ENCODE measurements at regions not wholly inside any gene's neighbourhood (a gene's known extent, or its start where the extent isn't known, plus 50 kb on each side); places are given as distances from the start of the nearest gene placed in this dataset.

DNA sequence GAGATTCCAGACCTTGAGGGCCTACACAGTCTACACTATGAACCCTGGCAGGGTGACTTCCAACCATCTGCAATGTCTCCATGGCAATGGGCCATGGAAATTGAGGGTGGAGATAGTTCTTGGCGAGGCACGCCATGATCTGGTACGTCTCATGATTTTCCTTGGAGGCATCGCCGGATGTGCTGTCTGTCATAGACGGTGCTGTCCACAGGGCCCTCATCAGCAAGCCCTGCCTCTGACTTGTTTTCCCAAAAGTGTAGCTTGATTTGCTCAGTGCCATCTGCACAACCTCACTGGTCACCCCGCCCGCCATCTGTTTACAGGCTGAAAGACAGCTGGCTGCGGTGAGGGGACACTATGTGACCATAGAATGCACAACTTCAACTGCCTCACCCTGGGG lies 73.5 kb downstream of the BOD1 start:
- Histone ChIP-seq H3K27ac (ENCODE audit: low read depth in 1 of 3, low read length in 2 of 3) (no peak overlapping the region), H3K4me3 (ENCODE audit: low read depth in 1 of 3, low read length in 3 of 3) (no peak overlapping the region), H3K27me3 (ENCODE audit: control insufficient read depth in 3 of 3, insufficient read depth in 3 of 3, low read length in 3 of 3) (no peaks in the 10 kb centered on the region), H3K9me3 (ENCODE audit: control insufficient read depth in 2 of 2, insufficient read depth in 1 of 2, low read depth in 1 of 2, low read length in 1 of 2) (no peaks in the 10 kb centered on the region), H3K36me3 (ENCODE audit: control insufficient read depth in 3 of 3, insufficient read depth in 2 of 3, low read depth in 1 of 3, low read length in 3 of 3) (no peaks in the 10 kb centered on the region), H3K4me1 (ENCODE audit: control insufficient read depth in 3 of 3, insufficient read depth in 2 of 3, low read depth in 1 of 3, low read length in 2 of 3) (no peaks in the 10 kb centered on the region)
- WGBS, 3 donors: 84 to 94% (median 89%) methylated on average over 9 of the region's 9 CpGs
- DNase-seq: no peak
- no peak for FAIRE-seq

GRCh38 chr5:173542159-173542558 lies 74.3 kb downstream of the BOD1 start:
- Histone ChIP-seq H3K9me3 (ENCODE audit: control insufficient read depth in 2 of 2, insufficient read depth in 1 of 2, low read depth in 1 of 2, low read length in 1 of 2) (no peaks in the 10 kb centered on the region), H3K36me3 (ENCODE audit: control insufficient read depth in 3 of 3, insufficient read depth in 2 of 3, low read depth in 1 of 3, low read length in 3 of 3) (no peaks in the 10 kb centered on the region), H3K4me1 (ENCODE audit: control insufficient read depth in 3 of 3, insufficient read depth in 2 of 3, low read depth in 1 of 3, low read length in 2 of 3) (no peaks in the 10 kb centered on the region), H3K27me3 (ENCODE audit: control insufficient read depth in 3 of 3, insufficient read depth in 3 of 3, low read length in 3 of 3) (no peaks in the 10 kb centered on the region), H3K27ac (ENCODE audit: low read depth in 1 of 3, low read length in 2 of 3) (no peak overlapping the region), H3K4me3 (ENCODE audit: low read depth in 1 of 3, low read length in 3 of 3) (no peak overlapping the region)
- 77 to 91% (median 89%) methylated on average over 4 of the region's 4 CpGs for WGBS, 3 donors
- DNase-seq (no peak), FAIRE-seq (no peak)

DNA sequence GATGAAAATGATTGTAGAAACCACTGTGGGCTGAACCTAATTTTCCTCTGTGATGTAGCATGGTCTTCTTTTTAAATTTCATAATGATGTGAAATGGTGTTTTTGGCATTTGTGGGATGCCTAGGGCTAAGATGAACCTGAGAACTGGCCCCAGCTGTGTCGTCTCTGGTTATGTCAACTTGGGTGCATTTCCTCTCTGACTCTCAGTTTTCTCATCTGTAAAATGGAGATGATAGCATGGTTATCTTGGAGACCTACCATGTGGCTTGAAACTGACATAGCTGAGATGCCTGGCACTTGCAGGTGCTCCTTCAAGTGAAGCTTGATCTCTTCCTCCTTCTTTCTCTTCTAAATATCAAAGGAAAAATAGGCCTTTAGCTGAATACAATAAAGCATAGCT lies 77.8 kb downstream of the BOD1 start:
- DNase-seq (no peak), FAIRE-seq (no peak)
- H3K36me3 ChIP-seq (ENCODE audit: control insufficient read depth in 3 of 3, insufficient read depth in 2 of 3, low read depth in 1 of 3, low read length in 3 of 3): no peaks in the 10 kb centered on the region
- WGBS, 3 donors: 77 to 90% (median 82%) methylated on average over 1 of the region's 1 CpG
- no peaks in the 10 kb centered on the region for H3K4me1 ChIP-seq (ENCODE audit: control insufficient read depth in 3 of 3, insufficient read depth in 2 of 3, low read depth in 1 of 3, low read length in 2 of 3)
- no peak overlapping the region for H3K27ac ChIP-seq (ENCODE audit: low read depth in 1 of 3, low read length in 2 of 3)
- H3K4me3 ChIP-seq (ENCODE audit: low read depth in 1 of 3, low read length in 3 of 3): no peak overlapping the region
- no peaks in the 10 kb centered on the region for H3K9me3 ChIP-seq (ENCODE audit: control insufficient read depth in 2 of 2, insufficient read depth in 1 of 2, low read depth in 1 of 2, low read length in 1 of 2)
- no peaks in the 10 kb centered on the region for H3K27me3 ChIP-seq (ENCODE audit: control insufficient read depth in 3 of 3, insufficient read depth in 3 of 3, low read length in 3 of 3)

- Histone ChIP-seq H3K4me3 (ENCODE audit: low read depth in 1 of 3, low read length in 3 of 3) (no peak overlapping the region), H3K27me3 (ENCODE audit: control insufficient read depth in 3 of 3, insufficient read depth in 3 of 3, low read length in 3 of 3) (no peaks in the 10 kb centered on the region), H3K27ac (ENCODE audit: low read depth in 1 of 3, low read length in 2 of 3) (no peak overlapping the region), H3K4me1 (ENCODE audit: control insufficient read depth in 3 of 3, insufficient read depth in 2 of 3, low read depth in 1 of 3, low read length in 2 of 3) (no peaks in the 10 kb centered on the region), H3K36me3 (ENCODE audit: control insufficient read depth in 3 of 3, insufficient read depth in 2 of 3, low read depth in 1 of 3, low read length in 3 of 3) (no peaks in the 10 kb centered on the region), H3K9me3 (ENCODE audit: control insufficient read depth in 2 of 2, insufficient read depth in 1 of 2, low read depth in 1 of 2, low read length in 1 of 2) (no peaks in the 10 kb centered on the region)
- 86 to 92% (median 91%) methylated on average over 6 of the region's 6 CpGs for WGBS, 3 donors
- FAIRE-seq (no peak), DNase-seq (no peak)
Observed at GRCh38 chr5:173538018-173538417, 78.4 kb downstream of the BOD1 start.

DNA sequence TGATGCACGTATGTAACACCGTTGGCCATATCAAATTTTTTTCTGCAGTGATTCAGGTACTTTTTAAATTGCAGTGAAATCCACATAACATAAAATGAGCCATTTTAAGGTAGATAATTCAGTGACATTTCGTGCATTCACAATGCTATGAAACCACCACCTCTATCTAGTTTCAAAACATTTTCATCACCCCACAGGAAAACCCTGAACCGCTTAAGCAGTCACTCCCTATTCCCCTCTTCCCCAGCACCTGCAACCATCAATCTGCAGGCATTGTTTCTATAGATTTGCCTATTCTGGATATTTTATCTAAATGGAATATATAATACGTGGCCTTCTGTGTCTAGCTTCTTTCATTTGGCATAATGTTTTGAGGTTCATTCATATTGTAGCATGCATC lies 79.2 kb downstream of the BOD1 start:
- FAIRE-seq (no peak), DNase-seq (no peak)
- 73 to 88% (median 82%) methylated on average over 5 of the region's 5 CpGs for WGBS, 3 donors
- H3K4me1 ChIP-seq (ENCODE audit: control insufficient read depth in 3 of 3, insufficient read depth in 2 of 3, low read depth in 1 of 3, low read length in 2 of 3): no peaks in the 10 kb centered on the region
- no peak overlapping the region for H3K4me3 ChIP-seq (ENCODE audit: low read depth in 1 of 3, low read length in 3 of 3)
- no peaks in the 10 kb centered on the region for H3K27me3 ChIP-seq (ENCODE audit: control insufficient read depth in 3 of 3, insufficient read depth in 3 of 3, low read length in 3 of 3)
- no peak overlapping the region for H3K27ac ChIP-seq (ENCODE audit: low read depth in 1 of 3, low read length in 2 of 3)
- H3K36me3 ChIP-seq (ENCODE audit: control insufficient read depth in 3 of 3, insufficient read depth in 2 of 3, low read depth in 1 of 3, low read length in 3 of 3): no peaks in the 10 kb centered on the region
- no peaks in the 10 kb centered on the region for H3K9me3 ChIP-seq (ENCODE audit: control insufficient read depth in 2 of 2, insufficient read depth in 1 of 2, low read depth in 1 of 2, low read length in 1 of 2)

- Histone ChIP-seq H3K9me3 (ENCODE audit: control insufficient read depth in 2 of 2, insufficient read depth in 1 of 2, low read depth in 1 of 2, low read length in 1 of 2) (no peaks in the 10 kb centered on the region), H3K27me3 (ENCODE audit: control insufficient read depth in 3 of 3, insufficient read depth in 3 of 3, low read length in 3 of 3) (no peaks in the 10 kb centered on the region), H3K4me3 (ENCODE audit: low read depth in 1 of 3, low read length in 3 of 3) (no peak overlapping the region), H3K36me3 (ENCODE audit: control insufficient read depth in 3 of 3, insufficient read depth in 2 of 3, low read depth in 1 of 3, low read length in 3 of 3) (no peaks in the 10 kb centered on the region), H3K4me1 (ENCODE audit: control insufficient read depth in 3 of 3, insufficient read depth in 2 of 3, low read depth in 1 of 3, low read length in 2 of 3) (no peaks in the 10 kb centered on the region), H3K27ac (ENCODE audit: low read depth in 1 of 3, low read length in 2 of 3) (no peak overlapping the region)
- FAIRE-seq (no peak), DNase-seq (no peak)
- 57 to 79% (median 61%) methylated on average over 3 of the region's 3 CpGs for WGBS, 3 donors
Observed at GRCh38 chr5:173535976-173536639, 80.3 kb downstream of the BOD1 start.

DNA sequence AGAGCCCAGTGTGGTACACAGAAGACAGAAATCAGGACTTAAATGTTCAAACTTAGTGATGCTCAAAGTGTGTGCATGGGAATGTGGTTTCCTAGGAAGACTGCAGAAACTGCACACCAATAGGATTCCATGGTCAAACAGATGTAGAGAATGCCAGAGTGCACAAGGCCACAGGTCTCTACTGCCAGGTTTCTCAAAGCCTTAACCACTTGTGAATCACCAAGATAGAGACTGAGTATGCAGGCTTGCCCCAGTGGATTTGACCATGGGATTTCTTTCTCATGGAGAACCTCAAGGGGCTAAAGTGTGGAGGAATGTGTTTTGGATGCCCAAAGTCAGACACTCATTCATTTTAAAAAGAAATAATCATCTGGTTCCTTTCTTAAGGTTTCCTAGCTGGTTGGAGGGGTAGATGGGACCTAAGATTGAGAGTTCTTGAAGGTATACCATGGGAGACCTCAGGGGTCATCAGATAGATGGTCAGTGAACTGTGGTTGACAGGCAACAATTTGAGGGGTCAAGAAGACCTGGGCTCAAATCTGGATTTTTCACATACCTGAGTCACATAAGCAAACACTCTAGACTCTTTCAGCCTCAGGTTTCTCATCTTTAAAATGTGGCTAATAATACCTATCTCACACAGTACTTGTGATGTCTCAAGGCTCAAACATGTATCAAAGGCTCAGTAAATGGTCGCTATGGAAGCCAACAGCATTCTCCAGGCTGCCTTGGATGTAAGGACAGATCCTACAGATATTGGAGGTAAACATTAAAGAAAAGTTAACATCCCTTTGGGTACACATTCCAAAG lies 81.1 kb downstream of the BOD1 start:
- 17 to 60% (median 24%) methylated on average over 1 of the region's 1 CpG for WGBS, 3 donors
- no peaks in the 10 kb centered on the region for H3K36me3 ChIP-seq (ENCODE audit: control insufficient read depth in 3 of 3, insufficient read depth in 2 of 3, low read depth in 1 of 3, low read length in 3 of 3)
- no peak overlapping the region for H3K4me3 ChIP-seq (ENCODE audit: low read depth in 1 of 3, low read length in 3 of 3)
- no peaks in the 10 kb centered on the region for H3K9me3 ChIP-seq (ENCODE audit: control insufficient read depth in 2 of 2, insufficient read depth in 1 of 2, low read depth in 1 of 2, low read length in 1 of 2)
- H3K27ac ChIP-seq (ENCODE audit: low read depth in 1 of 3, low read length in 2 of 3): no peak overlapping the region
- H3K27me3 ChIP-seq (ENCODE audit: control insufficient read depth in 3 of 3, insufficient read depth in 3 of 3, low read length in 3 of 3): no peaks in the 10 kb centered on the region
- no peaks in the 10 kb centered on the region for H3K4me1 ChIP-seq (ENCODE audit: control insufficient read depth in 3 of 3, insufficient read depth in 2 of 3, low read depth in 1 of 3, low read length in 2 of 3)
- DNase-seq (no peak), FAIRE-seq (no peak)

GRCh38 chr5:173534664-173535063 lies 81.8 kb downstream of the BOD1 start:
- no peak overlapping the region for H3K27ac ChIP-seq (ENCODE audit: low read depth in 1 of 3, low read length in 2 of 3)
- H3K4me1 ChIP-seq (ENCODE audit: control insufficient read depth in 3 of 3, insufficient read depth in 2 of 3, low read depth in 1 of 3, low read length in 2 of 3): no peaks in the 10 kb centered on the region
- DNase-seq: no peak
- H3K9me3 ChIP-seq (ENCODE audit: control insufficient read depth in 2 of 2, insufficient read depth in 1 of 2, low read depth in 1 of 2, low read length in 1 of 2): no peaks in the 10 kb centered on the region
- no peak for FAIRE-seq
- H3K4me3 ChIP-seq (ENCODE audit: low read depth in 1 of 3, low read length in 3 of 3): no peak overlapping the region
- H3K36me3 ChIP-seq (ENCODE audit: control insufficient read depth in 3 of 3, insufficient read depth in 2 of 3, low read depth in 1 of 3, low read length in 3 of 3): no peaks in the 10 kb centered on the region
- WGBS, 3 donors: 62 to 88% (median 82%) methylated on average over 2 of the region's 2 CpGs
- H3K27me3 ChIP-seq (ENCODE audit: control insufficient read depth in 3 of 3, insufficient read depth in 3 of 3, low read length in 3 of 3): no peaks in the 10 kb centered on the region

Measured in small intestine (tissue), 7 donors.